NCI-H1436 (cell line): ENCODE measurements at regions not wholly inside any gene's neighbourhood (a gene's known extent, or its start where the extent isn't known, plus 50 kb on each side); places are given as distances from the start of the nearest gene placed in this dataset.

ENCODE experiments used
- DNase-seq: peaks from one replicate; lab custom pipeline; 2025; lab: John Stamatoyannopoulos, UW

DNA sequence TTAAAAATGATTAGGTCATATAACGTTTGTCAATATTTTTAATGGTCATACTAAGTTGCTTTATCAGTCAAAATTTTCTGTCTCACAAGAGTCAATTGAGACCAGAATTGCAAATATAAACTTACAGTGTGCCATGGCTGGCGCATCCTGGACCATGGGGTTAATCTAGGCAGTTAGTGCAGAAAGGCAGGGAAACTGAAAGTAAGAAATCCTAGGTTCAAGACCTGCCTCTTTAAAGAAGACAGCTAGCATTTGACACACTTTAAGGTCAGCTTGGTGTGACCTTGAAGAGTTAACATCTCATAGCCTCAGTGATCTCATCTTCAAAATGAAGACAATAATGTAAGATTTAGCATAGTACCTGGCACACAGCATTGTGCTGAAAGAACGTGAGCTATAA, 210.0 kb upstream of the DAB1 start:
- DNase-seq, result no peak

DNA sequence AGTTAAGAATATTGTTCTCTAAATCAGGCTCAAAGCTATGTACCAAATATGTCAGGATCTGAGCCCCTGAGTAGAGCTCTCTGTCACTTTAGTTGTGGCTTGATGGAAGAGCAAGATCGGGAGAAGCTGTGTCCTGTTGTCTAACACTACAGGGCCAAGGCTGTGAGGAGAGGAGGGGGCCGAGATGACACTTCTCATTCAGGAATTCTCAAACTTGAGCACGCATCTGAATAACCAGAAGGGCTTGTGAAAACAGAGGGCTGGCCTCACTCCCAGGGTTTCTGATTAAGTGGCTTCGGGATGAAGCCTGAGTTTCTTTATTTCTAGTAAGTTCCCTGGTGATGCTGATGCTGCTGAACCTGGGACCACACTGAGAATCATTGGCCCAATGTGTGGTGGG, 209.2 kb upstream of the DAB1 start:
- DNase-seq, result no peak

- DNase-seq, result no peak
Observed at GRCh38 chr1:57632401-57632800, 208.5 kb upstream of the DAB1 start.

DNA sequence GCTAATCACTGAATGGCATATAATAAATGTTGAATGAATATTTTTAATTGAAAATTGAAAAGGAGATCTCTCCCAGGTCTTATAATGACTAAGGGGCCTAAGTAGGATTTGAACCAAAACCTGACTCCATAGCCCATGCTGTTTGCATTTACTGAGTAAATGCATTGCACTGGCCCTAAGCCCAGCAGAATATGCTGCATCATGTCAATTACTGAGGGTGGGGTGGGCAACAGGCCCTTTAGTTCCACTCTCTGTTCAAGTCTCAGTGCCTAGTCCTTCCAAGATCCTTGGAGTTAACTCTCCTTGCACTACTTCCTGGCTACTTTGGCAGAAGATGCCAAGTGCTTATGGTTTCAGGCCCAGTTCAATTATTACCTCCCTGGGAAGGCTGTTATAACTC, 203.8 kb upstream of the DAB1 start:
- DNase-seq, result no peak

- no peak for DNase-seq
Observed at GRCh38 chr1:57623791-57624538, 200.1 kb upstream of the DAB1 start.

DNA sequence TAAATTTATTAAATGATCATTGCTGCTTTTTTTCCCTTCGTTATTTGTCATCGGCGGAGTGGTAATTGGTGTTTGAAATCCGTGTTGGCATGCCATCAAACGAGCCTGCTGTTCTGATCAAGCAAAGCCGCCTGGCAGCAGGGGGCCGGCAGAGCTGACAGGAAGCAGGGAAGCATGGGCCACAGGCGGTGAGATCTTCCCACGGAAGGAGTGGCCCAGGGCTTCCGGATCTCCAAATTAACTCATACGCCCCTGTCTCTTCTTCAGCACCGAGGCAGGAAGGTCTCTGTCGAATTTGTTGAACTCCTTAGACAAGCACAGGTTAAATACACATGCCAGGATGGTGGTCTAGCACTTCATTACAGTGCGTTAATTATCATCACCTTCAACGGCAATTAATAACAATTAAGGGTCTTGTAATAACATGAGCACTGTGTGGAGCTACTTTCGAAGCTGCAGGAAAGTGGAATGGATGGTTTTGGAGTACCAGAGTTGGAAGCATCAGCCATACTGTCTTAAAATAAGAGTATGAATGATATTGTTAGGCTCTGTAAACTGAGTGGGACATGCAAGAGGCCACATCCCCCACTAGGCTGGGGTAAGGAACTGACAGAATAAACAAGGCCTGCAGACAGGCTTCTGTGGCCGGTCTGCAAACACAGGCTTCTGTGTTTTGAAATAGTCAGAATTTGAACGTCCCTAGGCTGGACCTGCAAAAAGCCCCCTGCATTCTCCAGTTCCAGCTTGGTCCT, 199.4 kb upstream of the DAB1 start:
- no peak for DNase-seq

- DNase-seq, result no peak
Observed at GRCh38 chr1:57621776-57622175, 197.9 kb upstream of the DAB1 start.

DNA sequence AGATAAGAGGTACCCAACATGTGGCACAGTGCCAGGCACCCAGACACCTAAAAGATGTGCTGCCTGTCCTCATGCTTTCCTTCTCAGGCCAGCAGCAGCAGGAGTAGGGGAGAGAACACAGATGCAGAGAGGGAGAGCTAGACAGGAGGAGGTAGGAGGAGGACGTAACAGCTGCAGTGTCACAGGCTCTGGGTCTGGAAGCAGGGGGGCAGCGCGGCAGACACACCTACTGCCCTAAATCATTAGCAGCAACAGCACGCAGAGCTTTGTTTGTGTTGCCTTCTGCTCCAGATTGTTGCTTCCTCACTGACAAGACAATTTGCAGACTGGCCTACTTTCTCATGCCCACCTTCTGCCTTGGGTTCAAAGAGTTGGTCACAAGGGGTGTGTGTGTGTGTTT, 196.7 kb upstream of the DAB1 start:
- DNase-seq, result no peak

GRCh38 chr1:57616921-57617320, 193.1 kb upstream of the DAB1 start:
- no peak for DNase-seq

DNA sequence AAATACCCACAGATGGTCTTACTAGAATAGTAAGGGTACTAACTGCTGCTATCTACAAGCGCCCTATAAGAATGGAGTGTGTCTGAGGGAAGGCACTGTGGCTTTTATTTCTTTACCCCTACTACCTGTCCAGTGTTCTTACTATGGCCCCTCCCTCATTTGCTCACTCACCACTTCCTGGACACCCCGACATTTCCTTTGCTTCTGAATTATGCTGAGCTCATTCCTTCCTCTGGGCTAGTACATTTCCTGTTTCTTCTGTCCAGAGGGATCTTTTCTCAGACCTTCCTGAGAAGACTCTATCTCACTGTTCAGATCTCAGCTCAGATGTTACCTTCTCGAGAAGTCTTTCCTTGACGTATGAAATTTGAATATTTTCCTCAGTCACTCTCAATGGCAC, 192.1 kb upstream of the DAB1 start:
- DNase-seq, result no peak

DNA sequence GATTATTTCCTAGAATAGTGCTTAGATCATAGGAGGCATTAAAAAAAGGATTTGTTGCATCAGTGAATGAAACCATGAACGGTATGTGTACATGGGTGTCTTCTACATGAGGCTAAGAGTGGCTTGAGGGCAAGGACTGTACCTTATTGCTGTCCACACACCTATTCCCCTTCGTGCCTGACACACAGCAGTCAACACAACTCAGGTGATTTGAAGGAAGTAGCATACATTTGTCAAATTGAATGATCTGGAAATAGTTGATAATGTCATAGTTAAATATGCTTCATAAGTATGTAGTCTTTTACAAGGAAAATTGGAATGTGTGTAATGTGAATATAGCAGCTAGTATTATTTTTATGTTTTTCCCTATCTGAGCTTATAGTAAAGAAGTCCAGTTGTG, 189.0 kb upstream of the DAB1 start:
- no peak for DNase-seq

- DNase-seq, result no peak
Observed at GRCh38 chr1:57605933-57606332, 182.1 kb upstream of the DAB1 start.

DNA sequence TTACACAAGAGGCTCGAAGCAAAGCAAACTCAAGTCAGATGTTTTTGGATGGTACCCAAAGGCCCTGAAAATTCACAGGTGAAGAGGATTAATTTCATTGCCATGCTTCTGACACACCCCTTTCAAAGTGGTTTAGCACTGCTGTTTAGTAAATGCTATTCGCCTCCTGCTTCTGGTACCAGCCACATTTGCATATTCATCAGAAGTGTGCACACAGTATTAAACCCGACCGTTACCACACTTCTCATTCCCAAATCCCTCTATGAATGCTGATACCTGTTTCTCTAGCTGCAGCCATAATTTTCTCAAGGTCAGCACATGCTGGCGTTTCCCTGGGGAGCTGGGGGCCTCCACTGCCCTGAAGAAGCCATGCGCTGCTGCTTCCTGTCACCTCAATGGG, 179.8 kb upstream of the DAB1 start:
- no peak for DNase-seq

DNA sequence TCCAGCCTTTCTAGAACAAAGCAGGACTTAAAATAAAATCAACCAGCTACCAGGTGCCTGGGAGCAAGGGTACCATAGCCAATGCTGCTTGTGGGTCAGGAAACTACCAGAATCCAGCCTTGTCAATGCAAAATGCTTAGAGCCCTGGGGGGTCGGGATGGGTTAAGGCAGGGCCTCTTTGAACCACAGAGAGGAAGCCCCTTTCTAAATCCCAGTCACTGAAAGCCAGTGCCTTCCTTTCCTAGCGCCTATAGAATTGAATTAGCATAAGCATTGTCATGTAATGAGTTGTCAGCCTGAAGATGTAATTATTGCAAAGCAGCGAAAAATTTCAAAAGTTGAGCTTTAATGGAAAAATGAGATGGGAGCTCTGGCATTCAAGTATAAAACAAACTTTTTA, 176.6 kb upstream of the DAB1 start:
- no peak for DNase-seq

GRCh38 chr1:57599236-57599994, 175.6 kb upstream of the DAB1 start:
- DNase-seq, result no peak

GRCh38 chr1:57597036-57597435, 173.2 kb upstream of the DAB1 start:
- DNase-seq, result no peak

- no peak for DNase-seq
Observed at GRCh38 chr1:57594002-57594401, 170.1 kb upstream of the DAB1 start.

DNA sequence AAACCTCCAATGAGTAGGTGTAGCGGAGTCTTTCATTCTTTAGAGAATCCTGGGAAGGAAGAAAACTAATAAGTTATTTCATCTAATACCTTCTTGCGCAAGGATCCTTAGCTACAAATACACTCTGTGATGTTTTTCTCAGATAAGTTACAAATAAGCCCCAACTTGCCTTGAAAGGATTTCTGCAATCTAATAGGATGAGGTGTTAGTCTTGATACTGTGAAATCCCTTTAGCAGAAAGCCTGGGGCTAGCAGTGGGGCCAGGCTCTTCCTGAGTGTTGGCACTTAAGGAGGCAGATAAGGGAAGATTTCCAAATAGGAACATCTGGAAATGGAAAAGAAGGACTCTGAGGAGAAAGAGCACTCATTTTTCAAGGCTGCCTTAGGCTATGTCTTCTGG, 168.0 kb upstream of the DAB1 start:
- DNase-seq, result no peak

- DNase-seq, result no peak
Observed at GRCh38 chr1:57590978-57591377, 167.1 kb upstream of the DAB1 start.

- no peak for DNase-seq
Observed at GRCh38 chr1:57586842-57587241, 163.0 kb upstream of the DAB1 start.

- no peak for DNase-seq
Observed at GRCh38 chr1:57578680-57579079, 154.8 kb upstream of the DAB1 start.

GRCh38 chr1:57578099-57578498, 154.2 kb upstream of the DAB1 start:
- no peak for DNase-seq

GRCh38 chr1:57576756-57577155, 152.9 kb upstream of the DAB1 start:
- no peak for DNase-seq
